ACC112 (cell line): ENCODE measurements at regions not wholly inside any gene's neighbourhood (a gene's known extent, or its start where the extent isn't known, plus 50 kb on each side); places are given as distances from the start of the nearest gene placed in this dataset.

ENCODE experiments used
- H2AFZ ChIP-seq: fragments of 200-600 bp; sonication (generic); one replicate; pipeline ENCODE4 v1.6.0; 2017; ENCODE audit warnings: antibody characterized with exemption, low read length; ENCODE audit not compliant: unreplicated experiment
- H3K27ac ChIP-seq: fragments of 200-600 bp; sonication (generic); 2 replicates; pipeline ENCODE4 v1.5.1; 2014; ENCODE audit warnings: low read depth, mild to moderate bottlenecking, antibody characterized with exemption, low read length, moderate library complexity
- H3K27me3 ChIP-seq: fragments of 200-600 bp; sonication (generic); 2 replicates; pipeline ENCODE4 v1.6.1; 2014; ENCODE audit warnings: mild to moderate bottlenecking, antibody characterized with exemption, low read length, moderate library complexity, mixed read lengths; ENCODE audit not compliant: insufficient read depth
- H3K36me3 ChIP-seq: fragments of 200-600 bp; sonication (generic); 2 replicates; pipeline ENCODE4 v1.6.1; 2016; ENCODE audit warnings: mild to moderate bottlenecking, antibody characterized with exemption, low read length, moderate library complexity, mixed read lengths; ENCODE audit not compliant: insufficient read depth
- H3K4me1 ChIP-seq: fragments of 200-600 bp; sonication (generic); one replicate; pipeline ENCODE4 v1.6.1; 2016; ENCODE audit warnings: low read length, mixed read lengths; ENCODE audit not compliant: insufficient read depth, unreplicated experiment, control insufficient read depth
- H3K4me3 ChIP-seq: fragments of 200-600 bp; sonication (generic); 2 replicates; pipeline ENCODE4 v1.5.1; 2014; ENCODE audit warnings: mild to moderate bottlenecking, low read depth, low read length
- H3K79me2 ChIP-seq: fragments of 200-600 bp; sonication (generic); one replicate; pipeline ENCODE4 v1.6.0; 2016; ENCODE audit warnings: low read length; ENCODE audit not compliant: control insufficient read depth, unreplicated experiment, insufficient read depth

- H3K4me3 ChIP-seq: no peak overlapping the region
- peaks cover 6% of the 10 kb centered on the region; the same call in 1 of the 2 replicates for H3K36me3 ChIP-seq
- peaks cover 59% of the 10 kb centered on the region for H3K4me1 ChIP-seq
- no peak overlapping the region for H2AFZ ChIP-seq
- peaks cover 24% of the 10 kb centered on the region for H3K79me2 ChIP-seq
- H3K27ac ChIP-seq: peak overlapping the region; percentile 5; the same call in 1 of the 2 replicates
- H3K27me3 ChIP-seq: no peaks in the 10 kb centered on the region
Observed at GRCh38 chr6:71385111-71385822, 96.7 kb downstream of the OGFRL1 start.

- Histone ChIP-seq H2AFZ (no peak overlapping the region), H3K4me3 (peak overlapping the region; percentile 46; the same call in 1 of the 2 replicates), H3K79me2 (peaks cover 24% of the 10 kb centered on the region), H3K4me1 (peaks cover 53% of the 10 kb centered on the region), H3K27ac (peak overlapping the region; percentile 71), H3K36me3 (peaks cover 6% of the 10 kb centered on the region; the same call in 1 of the 2 replicates), H3K27me3 (no peaks in the 10 kb centered on the region)
Observed at GRCh38 chr6:71386215-71386614, 97.6 kb downstream of the OGFRL1 start.

GRCh38 chr6:71387179-71387578, 98.6 kb downstream of the OGFRL1 start:
- Histone ChIP-seq H3K4me1 (peaks cover 60% of the 10 kb centered on the region), H2AFZ (no peak overlapping the region), H3K27me3 (no peaks in the 10 kb centered on the region), H3K79me2 (peaks cover 34% of the 10 kb centered on the region), H3K36me3 (peaks cover 9% of the 10 kb centered on the region; the same call in 1 of the 2 replicates), H3K27ac (peak overlapping the region; percentile 71), H3K4me3 (0 out of 2 replicates have a peak overlapping the region, but pooled peaks have one; percentile 22)

GRCh38 chr6:71388068-71388744, 99.6 kb downstream of the OGFRL1 start:
- H2AFZ ChIP-seq: no peak overlapping the region
- peaks cover 71% of the 10 kb centered on the region for H3K4me1 ChIP-seq
- H3K27ac ChIP-seq: peak overlapping the region; percentile 71
- H3K36me3 ChIP-seq: peaks cover 5% of the 10 kb centered on the region; the same call in 1 of the 2 replicates
- peaks cover 42% of the 10 kb centered on the region for H3K79me2 ChIP-seq
- no peaks in the 10 kb centered on the region for H3K27me3 ChIP-seq
- no peak overlapping the region for H3K4me3 ChIP-seq

GRCh38 chr6:71388856-71389527, 100.4 kb downstream of the OGFRL1 start:
- Histone ChIP-seq H3K27ac (peak overlapping the region; percentile 71), H2AFZ (no peak overlapping the region), H3K79me2 (peaks cover 42% of the 10 kb centered on the region), H3K4me1 (peaks cover 78% of the 10 kb centered on the region), H3K4me3 (no peak overlapping the region), H3K27me3 (no peaks in the 10 kb centered on the region), H3K36me3 (peaks cover 3% of the 10 kb centered on the region; the same call in 1 of the 2 replicates)

- Histone ChIP-seq H3K4me3 (no peak overlapping the region), H3K27ac (no peak overlapping the region), H3K79me2 (peaks cover 36% of the 10 kb centered on the region), H2AFZ (no peak overlapping the region), H3K4me1 (peaks cover 79% of the 10 kb centered on the region), H3K36me3 (peaks cover 3% of the 10 kb centered on the region; the same call in 1 of the 2 replicates), H3K27me3 (no peaks in the 10 kb centered on the region)
Observed at GRCh38 chr6:71391126-71391525, 102.5 kb downstream of the OGFRL1 start.

- Histone ChIP-seq H3K27me3 (no peaks in the 10 kb centered on the region), H3K36me3 (peaks cover 14% of the 10 kb centered on the region), H2AFZ (no peak overlapping the region), H3K79me2 (peaks cover 42% of the 10 kb centered on the region), H3K4me3 (no peak overlapping the region), H3K4me1 (peaks cover 76% of the 10 kb centered on the region), H3K27ac (peak overlapping the region; percentile 91)
Observed at GRCh38 chr6:71392276-71392675, 103.7 kb downstream of the OGFRL1 start.

- peaks cover 64% of the 10 kb centered on the region for H3K4me1 ChIP-seq
- no peak overlapping the region for H2AFZ ChIP-seq
- H3K27me3 ChIP-seq: no peaks in the 10 kb centered on the region
- H3K4me3 ChIP-seq: peak overlapping the region; percentile 48
- H3K27ac ChIP-seq: peak overlapping the region; percentile 91
- peaks cover 20% of the 10 kb centered on the region for H3K36me3 ChIP-seq
- peaks cover 47% of the 10 kb centered on the region for H3K79me2 ChIP-seq
Observed at GRCh38 chr6:71393471-71393870, 104.9 kb downstream of the OGFRL1 start.

GRCh38 chr6:71393981-71394432, 105.4 kb downstream of the OGFRL1 start:
- peak overlapping the region; percentile 48 for H3K4me3 ChIP-seq
- H3K27ac ChIP-seq: peak overlapping the region; percentile 91
- H3K4me1 ChIP-seq: peaks cover 59% of the 10 kb centered on the region

GRCh38 chr6:71394926-71395325, 106.3 kb downstream of the OGFRL1 start:
- no peak overlapping the region for H3K4me3 ChIP-seq
- peaks cover 20% of the 10 kb centered on the region for H3K36me3 ChIP-seq
- H2AFZ ChIP-seq: no peak overlapping the region
- H3K79me2 ChIP-seq: peaks cover 52% of the 10 kb centered on the region
- peak overlapping the region; percentile 91 for H3K27ac ChIP-seq
- no peaks in the 10 kb centered on the region for H3K27me3 ChIP-seq
- H3K4me1 ChIP-seq: peaks cover 61% of the 10 kb centered on the region

More at GRCh38 chr6:71393981-71394432, 105.4 kb downstream of the OGFRL1 start:
- H3K36me3 ChIP-seq: peaks cover 20% of the 10 kb centered on the region
- H2AFZ ChIP-seq: no peak overlapping the region
- H3K27me3 ChIP-seq: no peaks in the 10 kb centered on the region
- H3K79me2 ChIP-seq: peaks cover 49% of the 10 kb centered on the region
